GM19035 (cell line): ENCODE measurements at regions not wholly inside any gene's neighbourhood (a gene's known extent, or its start where the extent isn't known, plus 50 kb on each side); places are given as distances from the start of the nearest gene placed in this dataset.

Source experiments
- ATAC-seq: cut with Tn5 transposase; IDR thresholded peaks from one replicate; pipeline ENCODE4 v1.9.1; 2021; ENCODE audit not compliant: unreplicated experiment

GRCh38 chr9:73643379-73644013 is 491.8 kb downstream of the ANXA1 start:
- ATAC-seq, result no peak

GRCh38 chr9:73647560-73647959 is 495.9 kb downstream of the ANXA1 start:
- ATAC-seq, result no peak

- no peak for ATAC-seq
Measured at GRCh38 chr9:73649552-73649951, 497.9 kb downstream of the ANXA1 start.

GRCh38 chr9:73655363-73655762 is 503.7 kb downstream of the ANXA1 start:
- ATAC-seq, result no peak

- ATAC-seq, result no peak
Measured at GRCh38 chr9:73655831-73656230, 504.2 kb downstream of the ANXA1 start.

- ATAC-seq, result no peak
Measured at GRCh38 chr9:73665253-73665652, 513.6 kb downstream of the ANXA1 start.

- no peak for ATAC-seq
Measured at GRCh38 chr9:73667749-73668148, 516.1 kb downstream of the ANXA1 start.

GRCh38 chr9:73680831-73681230 is 529.2 kb downstream of the ANXA1 start:
- ATAC-seq, result no peak

GRCh38 chr9:73682789-73683188 is 531.1 kb downstream of the ANXA1 start:
- no peak for ATAC-seq

- peak; percentile 61 for ATAC-seq
Measured at GRCh38 chr9:73683862-73684591, 532.4 kb downstream of the ANXA1 start.

- no peak for ATAC-seq
Measured at GRCh38 chr9:73684601-73685000, 532.9 kb downstream of the ANXA1 start.

GRCh38 chr9:73685786-73686185 is 534.1 kb downstream of the ANXA1 start:
- ATAC-seq, result no peak

GRCh38 chr9:73689051-73689870 is 537.6 kb downstream of the ANXA1 start:
- ATAC-seq, result no peak

GRCh38 chr9:73701415-73702057 is 549.9 kb downstream of the ANXA1 start:
- ATAC-seq, result no peak

- ATAC-seq, result no peak
Measured at GRCh38 chr9:73714294-73714693, 562.6 kb downstream of the ANXA1 start.

- ATAC-seq, result no peak
Measured at GRCh38 chr9:73715591-73715990, 563.9 kb downstream of the ANXA1 start.

- no peak for ATAC-seq
Measured at GRCh38 chr9:73719660-73720059, 568.0 kb downstream of the ANXA1 start.

- ATAC-seq, result no peak
Measured at GRCh38 chr9:73720601-73721000, 568.9 kb downstream of the ANXA1 start.

- ATAC-seq, result no peak
Measured at GRCh38 chr9:73736270-73736669, 584.6 kb downstream of the ANXA1 start.

GRCh38 chr9:73738741-73739530 is 587.3 kb downstream of the ANXA1 start:
- ATAC-seq, result no peak

- ATAC-seq, result no peak
Measured at GRCh38 chr9:73741316-73741715, 589.7 kb downstream of the ANXA1 start.
